ENCODE measurements at regions not wholly inside any gene's neighbourhood (a gene's known extent, or its start where the extent isn't known, plus 50 kb on each side); places are given as distances from the start of the nearest gene placed in this dataset.

- TF ChIP-seq SKIL (IDR thresholded peaks at IDR 0.05; ENCODE audit: low read depth, poor library complexity, severe bottlenecking) (no peak), PML (IDR thresholded peaks at IDR 0.05; ENCODE audit: low read length) (no peak), ETV6 (conservative IDR thresholded peaks at IDR 0.05 in 1 of 2, IDR thresholded peaks at IDR 0.05 in 1 of 2; ENCODE audit: borderline replicate concordance in 1 of 2, low read depth in 1 of 2) (no peak), ZNF592 (IDR thresholded peaks at IDR 0.05) (no peak)
Observed at GRCh38 chr4:152224223-152224622, 311.7 kb downstream of the FBXW7 start (continued).

- no peak overlapping the region for H2AFZ ChIP-seq (ENCODE audit: control insufficient read depth, low read depth, low read length)
- SMC1A ChIA-PET (ENCODE audit: uncharacterized antibody, unreplicated experiment) = interaction anchor here (0.8 to 1.3 kb wide), 2 partner anchors 12 to 579 kb away, joined by 3 to 4 read pairs; no protein-coding TSS in a partner anchor
- no peaks in the 10 kb centered on the region; the same call in 1 of the 2 replicates for H3K4me1 ChIP-seq (ENCODE audit: control insufficient read depth, insufficient read depth, low read length)
- no peak for TF ChIP-seq NBN (IDR thresholded peaks at IDR 0.05)
- no peak for TF ChIP-seq CBX5 (IDR thresholded peaks at IDR 0.05; ENCODE audit: low read depth)
- no peaks in the 10 kb centered on the region for H3K36me3 ChIP-seq (ENCODE audit: control insufficient read depth in 2 of 2, insufficient read depth in 2 of 2, low read length in 1 of 2)
- ATAC-seq (no peak), FAIRE-seq (no peak), DNase-seq (ENCODE audit: low read depth, low spot score) (no peak)
- 36% methylated on average over 4 of the region's 4 CpGs for WGBS (ENCODE audit: insufficient coverage, insufficient replicate concordance, low lambda C conversion rate, missing lambda C conversion rate)
- intact Hi-C loops (cut with micrococcal nuclease; ENCODE audit: unreplicated experiment) (no loop called here), in situ Hi-C loops (cut with MboI) (no loop called here)
- no peak overlapping the region for H3K4me2 ChIP-seq (ENCODE audit: control insufficient read depth, insufficient read depth)
- no peak overlapping the region for H3K4me3 ChIP-seq
- BruUV-seq (replicated peaks) = no TSS peak
- no peak overlapping the region for H3K9ac ChIP-seq (ENCODE audit: control insufficient read depth, insufficient read depth, low read length)
- no peaks in the 10 kb centered on the region; the same call in 2 of the 3 replicates for H3K9me3 ChIP-seq (replicated peaks; ENCODE audit: control insufficient read depth, insufficient read depth, low read length)
- POLR2A ChIA-PET = interaction anchor here (0.6 kb wide), 1 partner anchor 558 kb away, joined by 7 read pairs; no protein-coding TSS in a partner anchor
- RAD21 ChIA-PET (ENCODE audit: unreplicated experiment) = interaction anchor here (0.7 to 1.3 kb wide), 2 partner anchors 14 to 17 kb away, joined by 5 read pairs; no protein-coding TSS in a partner anchor
- H4K20me1 ChIP-seq (ENCODE audit: control insufficient read depth, insufficient read depth) = no peaks in the 10 kb centered on the region
- no peaks in the 10 kb centered on the region for H3K27me3 ChIP-seq (replicated peaks in 1 of 2; ENCODE audit: control insufficient read depth in 2 of 2, insufficient read depth in 2 of 2, low read length in 1 of 2)
- H3K27ac ChIP-seq (ENCODE audit: control insufficient read depth, insufficient read depth) = no peak overlapping the region
- CTCF ChIA-PET = interaction anchor here (1.4 kb wide), 1 partner anchor 34 kb away, joined by 3 read pairs; no protein-coding TSS in a partner anchor
- H3K79me2 ChIP-seq (ENCODE audit: control insufficient read depth, insufficient read depth, low read length) = no peaks in the 10 kb centered on the region
Observed at GRCh38 chr4:152223600-152223999, 312.3 kb downstream of the FBXW7 start.

Measured in GM12878 (cell line).